ENCODE measurements at regions not wholly inside any gene's neighbourhood (a gene's known extent, or its start where the extent isn't known, plus 50 kb on each side); places are given as distances from the start of the nearest gene placed in this dataset.

DNA sequence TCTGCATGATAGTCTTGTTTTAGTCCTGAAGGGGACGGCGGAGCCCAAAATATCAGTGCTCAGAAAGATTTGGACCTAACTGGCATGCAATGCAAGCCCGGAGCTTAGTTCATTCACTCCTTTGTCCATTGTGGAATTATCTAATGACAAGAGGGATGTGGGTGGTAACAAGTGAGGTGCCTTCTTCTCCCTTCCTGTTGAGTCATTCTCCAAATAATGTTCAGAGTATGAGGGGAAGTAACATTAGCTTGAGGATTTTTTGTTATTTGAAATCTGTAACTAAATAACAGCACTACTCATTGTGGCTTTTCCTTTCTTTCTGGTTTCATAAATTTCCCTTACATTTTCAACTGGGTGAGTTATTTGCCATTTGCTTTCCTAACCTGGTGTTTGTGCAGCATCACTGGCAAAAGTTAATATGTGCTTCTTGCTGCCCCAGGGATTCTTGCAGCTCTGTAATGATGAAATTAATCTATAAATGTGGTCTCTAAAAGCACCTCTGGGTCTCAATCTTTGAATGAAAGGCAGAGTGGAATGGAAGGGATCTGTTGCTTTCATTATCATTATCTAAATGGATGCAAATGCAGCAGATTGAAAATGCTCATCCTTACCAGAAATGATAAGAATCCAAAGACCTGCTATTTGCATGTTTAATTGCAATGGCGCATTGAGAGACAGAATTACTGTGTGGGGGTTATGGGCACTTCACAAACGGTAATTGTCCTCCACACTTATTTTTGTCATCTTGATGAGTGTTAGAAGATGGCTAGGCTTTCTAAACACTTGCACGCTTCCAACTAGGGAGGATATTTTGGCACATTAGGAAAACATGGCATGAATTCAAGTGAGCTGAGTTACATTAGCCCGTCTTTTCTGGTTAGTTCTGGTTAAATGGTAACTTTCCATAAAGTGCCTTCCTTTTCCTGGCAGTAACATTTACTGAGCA, 89.9 kb upstream of the MITF start:
- H3K36me3 ChIP-seq (replicated peaks; ENCODE audit: insufficient read depth, low read depth) = no peaks in the 10 kb centered on the region
- no peaks in the 10 kb centered on the region for H3K9me3 ChIP-seq (ENCODE audit: low read depth)
- H4K20me1 ChIP-seq (ENCODE audit: insufficient read depth, poor library complexity, severe bottlenecking) = no peaks in the 10 kb centered on the region
- no peak overlapping the region for H3K4me2 ChIP-seq
- no peak for TF ChIP-seq EZH2 (IDR thresholded peaks at IDR 0.05; ENCODE audit: borderline replicate concordance)
- TF ChIP-seq, protein P1, sequence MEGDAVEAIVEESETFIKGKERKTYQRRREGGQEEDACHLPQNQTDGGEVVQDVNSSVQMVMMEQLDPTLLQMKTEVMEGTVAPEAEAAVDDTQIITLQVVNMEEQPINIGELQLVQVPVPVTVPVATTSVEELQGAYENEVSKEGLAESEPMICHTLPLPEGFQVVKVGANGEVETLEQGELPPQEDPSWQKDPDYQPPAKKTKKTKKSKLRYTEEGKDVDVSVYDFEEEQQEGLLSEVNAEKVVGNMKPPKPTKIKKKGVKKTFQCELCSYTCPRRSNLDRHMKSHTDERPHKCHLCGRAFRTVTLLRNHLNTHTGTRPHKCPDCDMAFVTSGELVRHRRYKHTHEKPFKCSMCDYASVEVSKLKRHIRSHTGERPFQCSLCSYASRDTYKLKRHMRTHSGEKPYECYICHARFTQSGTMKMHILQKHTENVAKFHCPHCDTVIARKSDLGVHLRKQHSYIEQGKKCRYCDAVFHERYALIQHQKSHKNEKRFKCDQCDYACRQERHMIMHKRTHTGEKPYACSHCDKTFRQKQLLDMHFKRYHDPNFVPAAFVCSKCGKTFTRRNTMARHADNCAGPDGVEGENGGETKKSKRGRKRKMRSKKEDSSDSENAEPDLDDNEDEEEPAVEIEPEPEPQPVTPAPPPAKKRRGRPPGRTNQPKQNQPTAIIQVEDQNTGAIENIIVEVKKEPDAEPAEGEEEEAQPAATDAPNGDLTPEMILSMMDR (IDR thresholded peaks at IDR 0.05; ENCODE audit: poor library complexity) = no peak
- no peak for TF ChIP-seq EZH2phosphoT487 (IDR thresholded peaks at IDR 0.05; ENCODE audit: low read depth, severe bottlenecking, unreplicated experiment)
- no peaks in the 10 kb centered on the region for H3K79me2 ChIP-seq
- WGBS (ENCODE audit: low lambda C conversion rate, missing lambda C conversion rate) = 74% methylated on average over 7 of the region's 7 CpGs
- no peaks in the 10 kb centered on the region for H3K9me2 ChIP-seq (replicated peaks; ENCODE audit: insufficient read depth)
- no peak overlapping the region for H3K27ac ChIP-seq
- no peaks in the 10 kb centered on the region for H3K4me1 ChIP-seq (ENCODE audit: insufficient read depth)
- DNase-seq (ENCODE audit: low spot score) = no peak
- no peak overlapping the region for H2AFZ ChIP-seq
- H3K4me3 ChIP-seq = no peak overlapping the region
- no peaks in the 10 kb centered on the region for H3K27me3 ChIP-seq

DNA sequence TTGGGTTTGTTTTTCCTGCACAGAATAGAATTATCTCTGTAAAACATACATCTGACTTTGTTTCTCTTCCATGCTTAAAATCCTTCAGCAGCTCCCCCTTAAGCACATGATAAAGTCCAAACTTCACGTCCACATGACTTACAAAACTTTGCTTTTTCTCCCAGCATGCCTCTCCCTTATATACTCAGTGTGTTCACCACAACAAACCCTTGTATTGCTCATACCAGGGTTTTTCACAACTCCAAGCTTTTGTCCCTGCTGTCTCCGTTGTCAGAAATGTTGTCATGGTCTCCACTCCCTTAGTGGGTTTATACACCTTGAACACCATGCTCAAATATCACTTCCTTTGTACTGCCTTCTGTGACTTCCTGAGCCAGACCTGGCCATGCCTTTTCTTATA, 91.1 kb upstream of the MITF start:
- Histone ChIP-seq H3K4me3 (no peak overlapping the region), H2AFZ (no peak overlapping the region), H4K20me1 (ENCODE audit: insufficient read depth, poor library complexity, severe bottlenecking) (no peaks in the 10 kb centered on the region), H3K79me2 (no peaks in the 10 kb centered on the region), H3K9me3 (ENCODE audit: low read depth) (no peaks in the 10 kb centered on the region), H3K9me2 (replicated peaks; ENCODE audit: insufficient read depth) (no peaks in the 10 kb centered on the region), H3K27me3 (peaks cover 2% of the 10 kb centered on the region), H3K36me3 (replicated peaks; ENCODE audit: insufficient read depth, low read depth) (no peaks in the 10 kb centered on the region), H3K4me1 (ENCODE audit: insufficient read depth) (no peaks in the 10 kb centered on the region), H3K27ac (no peak overlapping the region), H3K4me2 (no peak overlapping the region)
- WGBS (ENCODE audit: low lambda C conversion rate, missing lambda C conversion rate) = 79% methylated on average over 2 of the region's 2 CpGs
- TF ChIP-seq EZH2 (IDR thresholded peaks at IDR 0.05; ENCODE audit: borderline replicate concordance) (no peak), EZH2phosphoT487 (IDR thresholded peaks at IDR 0.05; ENCODE audit: low read depth, severe bottlenecking, unreplicated experiment) (no peak)
- TF ChIP-seq, protein P1 (IDR thresholded peaks at IDR 0.05; ENCODE audit: poor library complexity) = no peak
- no peak for DNase-seq (ENCODE audit: low spot score)

DNA sequence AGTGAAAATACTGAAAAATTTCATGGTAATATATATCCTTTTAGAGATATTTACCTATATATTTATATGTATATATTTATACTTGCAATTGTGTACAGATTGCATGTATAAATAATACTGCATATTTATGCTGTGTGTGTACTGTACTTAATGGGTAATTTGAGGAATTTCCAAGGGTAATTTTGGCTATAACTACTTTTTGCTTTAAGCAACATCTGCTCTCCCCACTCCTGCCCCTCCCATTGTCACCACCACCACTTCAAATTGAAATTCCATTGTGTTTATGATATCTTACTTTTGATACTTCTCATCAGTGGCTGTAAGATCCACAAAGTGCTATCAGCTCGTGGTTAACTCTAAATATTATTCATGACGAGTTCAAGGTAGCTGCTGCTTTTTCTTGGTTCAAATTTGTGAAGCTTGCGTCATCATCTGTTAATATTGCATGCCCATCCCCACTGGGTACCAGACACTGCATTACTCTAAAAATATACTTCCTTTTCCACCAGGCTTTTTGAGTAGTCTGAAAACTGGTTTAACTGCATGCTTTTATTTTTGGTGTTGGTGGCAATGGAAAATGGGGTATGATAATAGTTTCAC, 91.7 kb upstream of the MITF start:
- H3K4me3 ChIP-seq = no peak overlapping the region
- peaks cover 2% of the 10 kb centered on the region for H3K27me3 ChIP-seq
- H3K4me1 ChIP-seq (ENCODE audit: insufficient read depth) = no peaks in the 10 kb centered on the region
- 46% methylated on average over 3 of the region's 3 CpGs for WGBS (ENCODE audit: low lambda C conversion rate, missing lambda C conversion rate)
- H3K4me2 ChIP-seq = no peak overlapping the region
- no peaks in the 10 kb centered on the region for H3K79me2 ChIP-seq
- TF ChIP-seq, protein P1 (IDR thresholded peaks at IDR 0.05; ENCODE audit: poor library complexity) = no peak
- TF ChIP-seq EZH2 (IDR thresholded peaks at IDR 0.05; ENCODE audit: borderline replicate concordance) (no peak), EZH2phosphoT487 (IDR thresholded peaks at IDR 0.05; ENCODE audit: low read depth, severe bottlenecking, unreplicated experiment) (no peak)
- H3K27ac ChIP-seq = no peak overlapping the region
- H3K36me3 ChIP-seq (replicated peaks; ENCODE audit: insufficient read depth, low read depth) = no peaks in the 10 kb centered on the region
- no peaks in the 10 kb centered on the region for H4K20me1 ChIP-seq (ENCODE audit: insufficient read depth, poor library complexity, severe bottlenecking)
- no peak overlapping the region for H2AFZ ChIP-seq
- no peaks in the 10 kb centered on the region for H3K9me2 ChIP-seq (replicated peaks; ENCODE audit: insufficient read depth)
- H3K9me3 ChIP-seq (ENCODE audit: low read depth) = no peaks in the 10 kb centered on the region
- no peak for DNase-seq (ENCODE audit: low spot score)

Measured in hepatocyte (in vitro differentiated cells).